ENCODE measurements at regions not wholly inside any gene's neighbourhood (a gene's known extent, or its start where the extent isn't known, plus 50 kb on each side); places are given as distances from the start of the nearest gene placed in this dataset.

GRCh38 chr20:40265825-40266533 is 423.1 kb downstream of the MAFB start:
- DNase-seq: peak; percentile 20 to 46

- DNase-seq: no peak
Measured at GRCh38 chr20:40262219-40262618, 426.8 kb downstream of the MAFB start.

GRCh38 chr20:40258931-40259330 is 430.1 kb downstream of the MAFB start:
- DNase-seq: no peak

- no peak for DNase-seq
Measured at GRCh38 chr20:40257763-40258162, 431.3 kb downstream of the MAFB start.

- DNase-seq: no peak
Measured at GRCh38 chr20:40255365-40255764, 433.7 kb downstream of the MAFB start.

- DNase-seq: no peak
Measured at GRCh38 chr20:40254023-40254772, 434.8 kb downstream of the MAFB start.

GRCh38 chr20:40251284-40251932 is 437.6 kb downstream of the MAFB start:
- peak; percentile 3 to 13 for DNase-seq

GRCh38 chr20:40249805-40250204 is 439.2 kb downstream of the MAFB start:
- no peak for DNase-seq

- DNase-seq: no peak
Measured at GRCh38 chr20:40245829-40246228, 443.2 kb downstream of the MAFB start.

- no peak for DNase-seq
Measured at GRCh38 chr20:40244286-40244685, 444.8 kb downstream of the MAFB start.

- DNase-seq: no peak
Measured at GRCh38 chr20:40241596-40242343, 447.3 kb downstream of the MAFB start.

GRCh38 chr20:40238511-40238910 is 450.5 kb downstream of the MAFB start:
- no peak for DNase-seq

- no peak for DNase-seq
Measured at GRCh38 chr20:40234593-40234992, 454.4 kb downstream of the MAFB start.

- DNase-seq: no peak
Measured at GRCh38 chr20:40233406-40233805, 455.6 kb downstream of the MAFB start.

- DNase-seq: no peak
Measured at GRCh38 chr20:40232756-40233155, 456.3 kb downstream of the MAFB start.

- no peak for DNase-seq
Measured at GRCh38 chr20:40232273-40232672, 456.8 kb downstream of the MAFB start.

GRCh38 chr20:40230486-40230885 is 458.6 kb downstream of the MAFB start:
- DNase-seq: no peak

GRCh38 chr20:40225596-40225995 is 463.4 kb downstream of the MAFB start:
- no peak for DNase-seq

- no peak for DNase-seq
Measured at GRCh38 chr20:40223810-40224209, 465.2 kb downstream of the MAFB start.

- DNase-seq: no peak
Measured at GRCh38 chr20:40218971-40219370, 470.1 kb downstream of the MAFB start.

- DNase-seq: no peak
Measured at GRCh38 chr20:40218316-40218969, 470.6 kb downstream of the MAFB start.

GRCh38 chr20:40207655-40208054 is 481.4 kb downstream of the MAFB start:
- no peak for DNase-seq

- no peak for DNase-seq
Measured at GRCh38 chr20:40205971-40206370, 483.1 kb downstream of the MAFB start.

Measured in AML-193 (cell line).